ENCODE measurements at regions not wholly inside any gene's neighbourhood (a gene's known extent, or its start where the extent isn't known, plus 50 kb on each side); places are given as distances from the start of the nearest gene placed in this dataset.
"Not testable (repeated sequence)": the region's sequence is repeated elsewhere in the genome, so short reads cannot be mapped to it uniquely, and the experiment has no call there.

GRCh38 chr2:211204456-211204855, 648.1 kb downstream of the CPS1 start:
- no peak overlapping the region for H3K4me3 ChIP-seq (ENCODE audit: low read depth, low read length)
- no peak for DNase-seq (ENCODE audit: low read depth, low spot score)
- CTCF ChIA-PET = no interaction called here
- no peak for TF ChIP-seq CTCF (IDR thresholded peaks at IDR 0.05; ENCODE audit: insufficient read depth, low read length, missing control alignments)
- POLR2A ChIA-PET = no interaction called here

GRCh38 chr2:211204902-211205301, 648.5 kb downstream of the CPS1 start:
- no peak for TF ChIP-seq CTCF (IDR thresholded peaks at IDR 0.05; ENCODE audit: insufficient read depth, low read length, missing control alignments)
- POLR2A ChIA-PET = no interaction called here
- CTCF ChIA-PET = no interaction called here
- DNase-seq (ENCODE audit: low read depth, low spot score) = no peak
- no peak overlapping the region for H3K4me3 ChIP-seq (ENCODE audit: low read depth, low read length)

- TF ChIP-seq CTCF (IDR thresholded peaks at IDR 0.05; ENCODE audit: insufficient read depth, low read length, missing control alignments) = no peak
Measured at GRCh38 chr2:211205358-211205757, 649.0 kb downstream of the CPS1 start.

GRCh38 chr2:211205836-211206235, 649.4 kb downstream of the CPS1 start:
- TF ChIP-seq CTCF (IDR thresholded peaks at IDR 0.05; ENCODE audit: insufficient read depth, low read length, missing control alignments) = no peak
- H3K4me3 ChIP-seq (ENCODE audit: low read depth, low read length) = no peak overlapping the region
- DNase-seq (ENCODE audit: low read depth, low spot score) = no peak
- ChIA-PET POLR2A (no interaction called here), CTCF (no interaction called here)

More at GRCh38 chr2:211205358-211205757, 649.0 kb downstream of the CPS1 start:
- ChIA-PET CTCF (no interaction called here), POLR2A (no interaction called here)
- no peak for DNase-seq (ENCODE audit: low read depth, low spot score)
- H3K4me3 ChIP-seq (ENCODE audit: low read depth, low read length) = no peak overlapping the region

GRCh38 chr2:211216221-211216620, 659.8 kb downstream of the CPS1 start:
- ChIA-PET CTCF (no interaction called here), POLR2A (no interaction called here)
- DNase-seq (ENCODE audit: low read depth, low spot score) = no peak
- TF ChIP-seq CTCF (IDR thresholded peaks at IDR 0.05; ENCODE audit: insufficient read depth, low read length, missing control alignments) = no peak
- no peak overlapping the region for H3K4me3 ChIP-seq (ENCODE audit: low read depth, low read length)

- DNase-seq (ENCODE audit: low read depth, low spot score); H3K4me3 ChIP-seq (ENCODE audit: low read depth, low read length); POLR2A ChIA-PET; CTCF ChIA-PET: not testable (repeated sequence)
Measured at GRCh38 chr2:211219548-211219947, 663.1 kb downstream of the CPS1 start.

GRCh38 chr2:211225784-211226183, 669.4 kb downstream of the CPS1 start:
- no peak for DNase-seq (ENCODE audit: low read depth, low spot score)
- H3K4me3 ChIP-seq (ENCODE audit: low read depth, low read length) = no peak overlapping the region
- no peak for TF ChIP-seq CTCF (IDR thresholded peaks at IDR 0.05; ENCODE audit: insufficient read depth, low read length, missing control alignments)
- ChIA-PET POLR2A (no interaction called here), CTCF (no interaction called here)
